Transverse colon (tissue), 4 donors: ENCODE measurements at regions not wholly inside any gene's neighbourhood (a gene's known extent, or its start where the extent isn't known, plus 50 kb on each side); places are given as distances from the start of the nearest gene placed in this dataset.

Experiments
- CTCF ChIP-seq, 5 experiments: fragments of 200-600 bp in 3 of 5; fragments of 450-650 bp in 2 of 5; sonication (generic) in 3 of 5; IDR thresholded peaks; 1 replicate in 2 of 5; 2 replicates in 3 of 5; pipeline ENCODE4 v1.5.1; 2016 to 2017; ENCODE audit warnings: antibody characterized with exemption in 5 of 5, inconsistent platforms in 3 of 5, mild to moderate bottlenecking in 2 of 5, moderate library complexity in 1 of 5
- EP300 ChIP-seq: sonication (generic); formaldehyde crosslinking; IDR thresholded peaks from one replicate; pipeline ENCODE4 v1.6.1; 2017; ENCODE audit warnings: antibody characterized with exemption, low read depth
- POLR2A ChIP-seq: fragments of 450-650 bp; IDR thresholded peaks from one replicate; pipeline ENCODE4 v1.6.1; 2016; ENCODE audit warnings: antibody characterized with exemption, mild to moderate bottlenecking, moderate library complexity
- POLR2AphosphoS5 ChIP-seq, 3 donors: sonication (generic); formaldehyde crosslinking; IDR thresholded peaks; one replicate each; pipeline ENCODE4 v1.6.1; 2016; ENCODE audit warnings: antibody characterized with exemption in 3 of 3

DNA sequence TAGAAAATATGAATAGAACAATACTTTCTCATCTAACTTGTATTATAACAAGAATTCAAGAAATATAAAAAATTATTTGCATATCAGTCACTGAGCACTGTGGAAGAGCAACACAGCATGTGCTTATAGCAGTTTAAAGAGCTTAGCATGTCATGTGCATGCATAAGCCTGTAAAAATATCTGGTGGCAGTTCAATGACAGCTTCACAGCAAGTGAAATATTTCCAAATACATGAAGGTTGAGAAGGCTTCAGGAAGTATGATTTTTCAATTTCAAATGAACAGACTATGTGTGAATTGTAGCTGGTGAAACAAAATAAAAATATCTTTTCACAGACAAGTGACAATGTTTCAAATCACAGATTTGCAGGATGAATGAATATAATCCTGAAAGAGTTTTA is 128.5 kb downstream of the PRDM9 start:
- TF ChIP-seq POLR2AphosphoS5 (IDR thresholded peaks at IDR 0.05) (no peak), CTCF (IDR thresholded peaks at IDR 0.05) (no peak), POLR2A (no peak), EP300 (no peak)
